GM23338 (cell line): ENCODE measurements at regions not wholly inside any gene's neighbourhood (a gene's known extent, or its start where the extent isn't known, plus 50 kb on each side); places are given as distances from the start of the nearest gene placed in this dataset.

ENCODE experiments used
- CTCF ChIP-seq, 2 experiments: fragments of 200-600 bp in 1 of 2; sonication (generic) in 1 of 2; conservative IDR thresholded peaks; 2 replicates each; pipeline versions ENCODE4 v1.5.1 to v1.6.1; 2016 to 2017; ENCODE audit warnings: antibody characterized with exemption in 2 of 2, low read depth in 2 of 2, mild to moderate bottlenecking in 2 of 2, moderate library complexity in 1 of 2
- REST ChIP-seq: IDR thresholded peaks from one replicate; pipeline ENCODE4 v1.6.1; 2018; ENCODE audit warnings: antibody characterized with exemption; ENCODE audit not compliant: unreplicated experiment

- TF ChIP-seq REST (no peak), CTCF (conservative IDR thresholded peaks at IDR 0.05; ENCODE audit: low read depth in 2 of 2) (no peak)
Observed at GRCh38 chr15:36062357-36062756, 516.4 kb upstream of the DPH6 start.
